HCT116 (cell line): ENCODE measurements at regions not wholly inside any gene's neighbourhood (a gene's known extent, or its start where the extent isn't known, plus 50 kb on each side); places are given as distances from the start of the nearest gene placed in this dataset.

Source experiments
- ATAC-seq: fragments of 200-7000 bp; cut with Tn5 transposase; 2 replicates; pipeline ENCODE4 v1.9.1; 2020; ENCODE audit warnings: mild to moderate bottlenecking, moderate library complexity
- BruUV-seq: library from RNA; stranded (reverse); fragments of 400-500 nt; replicated peaks from 2 replicates; lab custom pipeline; 2021; lab: Mats Ljungman, UMichigan
- CTCF ChIA-PET: fragments of 300-600 bp; sonication (Branson Sonifier 250); formaldehyde crosslinking; loops from one replicate; lab custom pipeline; 2021; ENCODE audit warnings: antibody characterized with exemption; lab: Charles Lee
- POLR2A ChIA-PET: fragments of 300-600, 350-600 bp; sonication (Branson Sonifier 250); formaldehyde crosslinking; loops from one replicate; lab custom pipeline; 2021; ENCODE audit warnings: antibody characterized with exemption; lab: Charles Lee
- RAD21 ChIA-PET, 2 experiments: fragments of 300-600 bp; sonication (Branson Sonifier 250); formaldehyde crosslinking; loops; one replicate each; lab custom pipeline; 2023; ENCODE audit warnings: low total read pairs in 2 of 2; ENCODE audit not compliant: uncharacterized antibody in 2 of 2, unreplicated experiment in 2 of 2, low non-redundant PET in 1 of 2; lab: Charles Lee
- DNase-seq: peaks from one replicate; pipeline ENCODE4 v3.0.0-alpha.2; 2010; ENCODE audit warnings: low read depth, low spot score
- H2AFZ ChIP-seq: fragments of 200-600 bp; shearing (Covaris generic), sonication (generic); 2 replicates; pipeline ENCODE4 v1.6.1; 2017; ENCODE audit warnings: low read depth, mixed run types, mixed read lengths, antibody characterized with exemption, low read length; ENCODE audit not compliant: poor library complexity, severe bottlenecking
- H3K27ac ChIP-seq: 2 replicates; pipeline ENCODE4 v1.5.1; 2012; ENCODE audit warnings: low read depth, low read length
- H3K27me3 ChIP-seq: fragments of 200-600 bp; sonication (generic); 2 replicates; pipeline ENCODE4 v1.6.1; 2016; ENCODE audit warnings: mixed run types, low read length, mixed read lengths; ENCODE audit not compliant: insufficient read depth
- H3K36me3 ChIP-seq, 2 experiments: fragments of 200-500 bp in 1 of 2; fragments of 200-600 bp in 1 of 2; sonication (Bioruptor generic) in 1 of 2; sonication (generic) in 1 of 2; 2 replicates each; pipeline versions ENCODE4 v1.5.1 to v1.6.1; 2014 to 2016; ENCODE audit warnings: low read length in 2 of 2, inconsistent platforms in 1 of 2, mixed read lengths in 1 of 2, mixed run types in 1 of 2; ENCODE audit not compliant: insufficient read depth in 2 of 2, control insufficient read depth in 1 of 2
- H3K4me1 ChIP-seq, 2 experiments: fragments of 200-600 bp in 1 of 2; sonication (generic) in 1 of 2; 2 replicates each; pipeline versions ENCODE4 v1.5.1 to v1.6.1; 2012 to 2017; ENCODE audit warnings: low read length in 2 of 2, inconsistent platforms in 1 of 2, mild to moderate bottlenecking in 1 of 2, mixed read lengths in 1 of 2, mixed run types in 1 of 2, moderate library complexity in 1 of 2; ENCODE audit not compliant: insufficient read depth in 2 of 2, control insufficient read depth in 1 of 2
- H3K4me2 ChIP-seq: fragments of 200-600 bp; sonication (generic); 2 replicates; pipeline ENCODE4 v1.6.1; 2017; ENCODE audit warnings: mixed run types, low read length, mixed read lengths
- H3K4me3 ChIP-seq, 2 experiments: fragments of 200-600 bp in 1 of 2; sonication (generic) in 1 of 2; replicated peaks in 1 of 2; 2 replicates each; pipeline ENCODE4 v1.5.1; 2011 to 2016; ENCODE audit warnings: low read length in 2 of 2, control low read depth in 1 of 2, low read depth in 1 of 2, mild to moderate bottlenecking in 1 of 2, mixed read lengths in 1 of 2, mixed run types in 1 of 2
- H3K79me2 ChIP-seq: fragments of 200-600 bp; sonication (generic); 2 replicates; pipeline ENCODE4 v1.6.1; 2017; ENCODE audit warnings: mild to moderate bottlenecking, mixed run types, low read length, moderate library complexity, mixed read lengths; ENCODE audit not compliant: insufficient read depth
- H3K9ac ChIP-seq: fragments of 200-600 bp; sonication (generic); 2 replicates; pipeline ENCODE4 v1.6.1; 2016; ENCODE audit warnings: low read length, mixed read lengths
- H3K9me2 ChIP-seq: fragments of 200-600 bp; sonication (generic), shearing (Covaris generic); 2 replicates; pipeline ENCODE4 v1.6.1; 2017; ENCODE audit warnings: mixed run types, mild to moderate bottlenecking, moderate library complexity; ENCODE audit not compliant: insufficient read depth
- H3K9me3 ChIP-seq, 2 experiments: fragments of 200-500 bp in 1 of 2; fragments of 200-600 bp in 1 of 2; sonication (Bioruptor generic) in 1 of 2; sonication (generic) in 1 of 2; 2 replicates each; pipeline ENCODE4 v1.6.1; 2014 to 2017; ENCODE audit warnings: low read length in 2 of 2, mixed read lengths in 2 of 2, inconsistent platforms in 1 of 2, low read depth in 1 of 2, mild to moderate bottlenecking in 1 of 2, mixed run types in 1 of 2, moderate library complexity in 1 of 2; ENCODE audit not compliant: control insufficient read depth in 1 of 2, insufficient read depth in 1 of 2
- H4K20me1 ChIP-seq: fragments of 200-600 bp; sonication (generic), shearing (Covaris generic); 2 replicates; pipeline ENCODE4 v1.6.1; 2017; ENCODE audit warnings: mixed run types, mild to moderate bottlenecking, moderate library complexity; ENCODE audit not compliant: insufficient read depth
- POLR2A ChIP-seq: IDR thresholded peaks from 2 replicates; pipeline ENCODE4 v1.7.0; 2011; ENCODE audit warnings: borderline replicate concordance; ENCODE audit not compliant: insufficient read depth, insufficient read length; ENCODE audit errors: extremely low read depth
- REST ChIP-seq: IDR thresholded peaks from 2 replicates; pipeline ENCODE4 v1.6.1; 2012; ENCODE audit warnings: low read depth
- SP1 ChIP-seq: IDR thresholded peaks from 2 replicates; pipeline ENCODE4 v1.6.1; 2012; ENCODE audit warnings: low read depth
- intact Hi-C: fragments of 100-400 bp; cut with micrococcal nuclease; formaldehyde crosslinking; loops from 2 replicates; pipeline ENCODE4 v1.10.0; 2022

DNA sequence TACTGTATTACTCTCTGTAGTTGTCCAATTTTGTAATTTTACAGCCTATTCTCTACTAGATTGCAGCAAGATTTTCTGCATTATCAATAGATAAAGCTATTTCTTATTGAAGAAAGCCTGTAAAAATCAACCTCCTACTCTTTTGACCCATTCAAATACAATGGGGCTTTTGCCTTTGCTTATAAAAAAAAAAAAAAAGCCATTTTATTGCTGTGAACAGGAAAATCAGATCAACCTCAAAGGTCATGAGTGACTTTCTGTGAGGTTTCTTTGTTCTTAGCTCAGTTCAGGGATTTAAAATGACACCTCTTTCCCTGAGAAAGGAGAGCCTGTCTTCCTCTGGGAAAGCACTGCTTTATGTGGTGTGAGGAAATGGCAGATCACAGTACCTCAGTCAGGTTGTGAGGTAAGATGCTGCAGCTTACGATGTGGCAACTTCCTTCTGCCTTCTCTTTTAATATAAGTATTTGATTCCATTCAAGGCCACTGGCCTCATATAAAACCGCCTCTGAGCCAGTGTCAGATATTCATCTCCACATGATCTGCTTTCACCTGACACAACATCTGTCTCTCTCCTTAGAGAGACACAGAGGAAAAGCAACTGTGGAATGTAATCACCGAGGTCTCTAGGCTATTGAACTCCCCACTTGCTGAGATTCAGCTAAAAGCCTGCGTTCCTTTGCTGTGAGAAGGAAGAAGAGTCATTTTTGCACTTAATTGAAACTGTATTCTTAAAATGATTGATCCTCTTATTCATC is 161.5 kb upstream of the MB21D2 start:
- RAD21 ChIA-PET, result no interaction called here
- ATAC-seq, result no peak

More for the DNA sequence above, 161.5 kb upstream of the MB21D2 start:
- Histone ChIP-seq H3K4me1 (no peaks in the 10 kb centered on the region), H3K4me2 (no peak overlapping the region), H3K79me2 (no peaks in the 10 kb centered on the region), H4K20me1 (no peaks in the 10 kb centered on the region), H3K9me2 (no peaks in the 10 kb centered on the region), H3K27ac (no peak overlapping the region), H3K9ac (no peak overlapping the region), H3K36me3 (no peaks in the 10 kb centered on the region), H3K4me3 (no peak overlapping the region), H2AFZ (no peak overlapping the region), H3K9me3 (no peaks in the 10 kb centered on the region), H3K27me3 (peaks cover 17% of the 10 kb centered on the region)
- no peak for DNase-seq
- no TSS peak for BruUV-seq
- no peak for TF ChIP-seq POLR2A
- TF ChIP-seq REST, result no peak
- no peak for TF ChIP-seq SP1
- ChIA-PET CTCF (no interaction called here), POLR2A (no interaction called here)
- intact Hi-C loops, result no loop called here
